Naive thymus-derived CD4-positive, alpha-beta T cell (primary cell): ENCODE measurements at regions not wholly inside any gene's neighbourhood (a gene's known extent, or its start where the extent isn't known, plus 50 kb on each side); places are given as distances from the start of the nearest gene placed in this dataset.
"Not testable (repeated sequence)": the region's sequence is repeated elsewhere in the genome, so short reads cannot be mapped to it uniquely, and the experiment has no call there.

ENCODE experiments used
- ATAC-seq: fragments of 150-1000 bp; cut with Tn5 transposase; 2 replicates; pipeline ENCODE4 v1.10.0; 2021; ENCODE audit warnings: mild to moderate bottlenecking, moderate library complexity
- CTCF ChIA-PET: fragments of 350-600 bp; sonication (Branson Sonifier 250); formaldehyde crosslinking; loops from one replicate; lab custom pipeline; 2021; ENCODE audit warnings: antibody characterized with exemption; lab: Charles Lee
- POLR2A ChIA-PET: fragments of 350-600 bp; sonication (Branson Sonifier 250); formaldehyde crosslinking; loops from one replicate; lab custom pipeline; 2021; ENCODE audit warnings: antibody characterized with exemption, inconsistent platforms; lab: Charles Lee
- DNase-seq, 9 donors: peaks; one replicate each; pipeline versions ENCODE4 v3.0.0 to v3.0.0-alpha.2; 2020 to 2022; ENCODE audit warnings: mixed read lengths in 1 of 9
- H3K27ac ChIP-seq: one replicate; pipeline ENCODE4 v1.7.0; 2013; ENCODE audit warnings: mild to moderate bottlenecking, low read depth, low read length, moderate library complexity
- H3K27me3 ChIP-seq, 2 donors: one replicate each; pipeline ENCODE4 v1.7.0; 2013; ENCODE audit warnings: low read length in 2 of 2, mild to moderate bottlenecking in 2 of 2, moderate library complexity in 2 of 2; ENCODE audit not compliant: control insufficient read depth in 2 of 2, insufficient read depth in 2 of 2
- H3K36me3 ChIP-seq, 3 experiments: 1 replicate in 2 of 3; 2 replicates in 1 of 3; pipeline ENCODE4 v1.7.0; 2013; ENCODE audit warnings: low read length in 3 of 3, mild to moderate bottlenecking in 3 of 3, moderate library complexity in 1 of 3; ENCODE audit not compliant: insufficient read depth in 3 of 3, control insufficient read depth in 2 of 3
- H3K4me1 ChIP-seq, 2 donors: one replicate each; pipeline ENCODE4 v1.7.0; 2013; ENCODE audit warnings: low read length in 2 of 2, mild to moderate bottlenecking in 2 of 2, moderate library complexity in 1 of 2; ENCODE audit not compliant: control insufficient read depth in 2 of 2, insufficient read depth in 2 of 2
- H3K4me3 ChIP-seq: 2 replicates; pipeline ENCODE4 v1.7.0; 2013; ENCODE audit warnings: mild to moderate bottlenecking, low read length
- H3K9me3 ChIP-seq, 3 experiments: 1 replicate in 2 of 3; 2 replicates in 1 of 3; pipeline ENCODE4 v1.7.0; 2013; ENCODE audit warnings: low read length in 3 of 3; ENCODE audit not compliant: control insufficient read depth in 2 of 3
- H3K27ac Mint-ChIP-seq, 9 donors: one replicate each; pipeline ENCODE4 v1.8.0; 2020 to 2022; ENCODE audit warnings: mixed read lengths in 9 of 9, mild to moderate bottlenecking in 8 of 9, moderate library complexity in 5 of 9, inconsistent platforms in 2 of 9
- H3K27me3 Mint-ChIP-seq, 5 donors: one replicate each; pipeline ENCODE4 v1.8.0; 2021 to 2022; ENCODE audit warnings: mixed read lengths in 5 of 5, mild to moderate bottlenecking in 1 of 5
- H3K36me3 Mint-ChIP-seq, 5 donors: one replicate each; pipeline ENCODE4 v1.8.0; 2020 to 2022; ENCODE audit warnings: mixed read lengths in 5 of 5, mild to moderate bottlenecking in 3 of 5, inconsistent platforms in 1 of 5
- H3K4me1 Mint-ChIP-seq, 7 donors: one replicate each; pipeline ENCODE4 v1.8.0; 2020 to 2022; ENCODE audit warnings: mixed read lengths in 7 of 7, mild to moderate bottlenecking in 3 of 7, inconsistent platforms in 1 of 7
- H3K4me3 Mint-ChIP-seq, 10 donors: one replicate each; pipeline ENCODE4 v1.8.0; 2020 to 2022; ENCODE audit warnings: mild to moderate bottlenecking in 10 of 10, mixed read lengths in 10 of 10, moderate library complexity in 6 of 10, inconsistent platforms in 2 of 10
- H3K9me3 Mint-ChIP-seq, 11 donors: one replicate each; pipeline ENCODE4 v1.8.0; 2020 to 2022; ENCODE audit warnings: mixed read lengths in 11 of 11, mild to moderate bottlenecking in 4 of 11, inconsistent platforms in 1 of 11, moderate library complexity in 1 of 11
- intact Hi-C, 2 donors: fragments of 100-400 bp; cut with micrococcal nuclease; formaldehyde crosslinking; loops; one replicate each; pipeline ENCODE4 v1.15.1; 2023

GRCh38 chr2:120513776-120514357, 167.9 kb downstream of the INHBB start:
- H3K36me3 Mint-ChIP-seq: peaks cover 0 to 4% (median 0%) of the 10 kb centered on the region in 5 donors
- H3K4me3 ChIP-seq: no peak overlapping the region
- intact Hi-C loops: no loop called here
- peaks cover 4 to 25% (median 6%) of the 10 kb centered on the region in 5 donors for H3K27me3 Mint-ChIP-seq
- ATAC-seq: no peak
- peaks cover 0 to 4% (median 0%) of the 10 kb centered on the region in 7 donors for H3K4me1 Mint-ChIP-seq
- H3K9me3 Mint-ChIP-seq: peaks cover 0 to 2% (median 0%) of the 10 kb centered on the region in 11 donors
- H3K27me3 ChIP-seq: peaks cover 0 to 3% of the 10 kb centered on the region in 2 donors
- no peaks in the 10 kb centered on the region for H3K36me3 ChIP-seq
- H3K27ac Mint-ChIP-seq: no peak overlapping the region
- H3K4me3 Mint-ChIP-seq: no peak overlapping the region
- no peaks in the 10 kb centered on the region for H3K9me3 ChIP-seq
- no peaks in the 10 kb centered on the region for H3K4me1 ChIP-seq
- no peak for DNase-seq
- POLR2A ChIA-PET: no interaction called here
- H3K27ac ChIP-seq: no peak overlapping the region
- CTCF ChIA-PET: no interaction called here

GRCh38 chr2:120514521-120514920, 168.6 kb downstream of the INHBB start:
- no peaks in the 10 kb centered on the region for H3K9me3 Mint-ChIP-seq
- H3K36me3 Mint-ChIP-seq: peaks cover 0 to 4% (median 0%) of the 10 kb centered on the region in 5 donors
- intact Hi-C loops: no loop called here
- no peaks in the 10 kb centered on the region for H3K36me3 ChIP-seq
- no peak overlapping the region for H3K27ac ChIP-seq
- POLR2A ChIA-PET: no interaction called here
- no peak overlapping the region for H3K27ac Mint-ChIP-seq
- CTCF ChIA-PET: no interaction called here
- H3K4me1 Mint-ChIP-seq: peaks cover 0 to 4% (median 0%) of the 10 kb centered on the region in 7 donors
- peaks cover 4 to 25% (median 6%) of the 10 kb centered on the region in 5 donors for H3K27me3 Mint-ChIP-seq
- peaks cover 0 to 3% of the 10 kb centered on the region in 2 donors for H3K27me3 ChIP-seq
- H3K4me1 ChIP-seq: no peaks in the 10 kb centered on the region
- ATAC-seq (no peak), DNase-seq (no peak)
- no peak overlapping the region for H3K4me3 Mint-ChIP-seq
- H3K4me3 ChIP-seq: no peak overlapping the region
- no peaks in the 10 kb centered on the region for H3K9me3 ChIP-seq

- H3K27me3 ChIP-seq, POLR2A ChIA-PET, DNase-seq, H3K9me3 Mint-ChIP-seq, ATAC-seq, H3K27ac Mint-ChIP-seq, H3K36me3 Mint-ChIP-seq, CTCF ChIA-PET, H3K4me3 Mint-ChIP-seq, H3K4me3 ChIP-seq, H3K36me3 ChIP-seq, H3K9me3 ChIP-seq, intact Hi-C loops, H3K27ac ChIP-seq, H3K4me1 Mint-ChIP-seq, H3K4me1 ChIP-seq: not testable (repeated sequence)
- peaks cover 4 to 25% (median 6%) of the 10 kb centered on the region in 5 donors for H3K27me3 Mint-ChIP-seq
Observed at GRCh38 chr2:120515066-120515758, 169.3 kb downstream of the INHBB start.

GRCh38 chr2:120515759-120516678, 170.1 kb downstream of the INHBB start:
- DNase-seq (no peak), ATAC-seq (no peak)
- Mint-ChIP-seq H3K4me1 (peaks cover 0 to 4% (median 0%) of the 10 kb centered on the region in 7 donors), H3K9me3 (peaks cover 0 to 4% (median 0%) of the 10 kb centered on the region in 11 donors), H3K4me3 (no peak overlapping the region), H3K36me3 (peaks cover 0 to 4% (median 0%) of the 10 kb centered on the region in 5 donors), H3K27me3 (peaks cover 4 to 25% (median 6%) of the 10 kb centered on the region in 5 donors), H3K27ac (no peak overlapping the region)
- POLR2A ChIA-PET: no interaction called here
- H3K4me3 ChIP-seq: no peak overlapping the region
- H3K27ac ChIP-seq: no peak overlapping the region
- no peaks in the 10 kb centered on the region for H3K4me1 ChIP-seq
- CTCF ChIA-PET: no interaction called here
- intact Hi-C loops: no loop called here
- H3K27me3 ChIP-seq: peaks cover 0 to 3% of the 10 kb centered on the region in 2 donors
- H3K9me3 ChIP-seq: no peaks in the 10 kb centered on the region
- H3K36me3 ChIP-seq: no peaks in the 10 kb centered on the region

GRCh38 chr2:120516679-120517314, 170.9 kb downstream of the INHBB start:
- H3K36me3 ChIP-seq: no peaks in the 10 kb centered on the region
- no peaks in the 10 kb centered on the region for H3K9me3 ChIP-seq
- DNase-seq (no peak), ATAC-seq (no peak)
- intact Hi-C loops: no loop called here
- H3K9me3 Mint-ChIP-seq: peaks cover 0 to 4% (median 0%) of the 10 kb centered on the region in 11 donors
- H3K27me3 ChIP-seq: peaks cover 0 to 3% of the 10 kb centered on the region in 2 donors
- no peak overlapping the region for H3K4me3 ChIP-seq
- H3K4me1 ChIP-seq: no peaks in the 10 kb centered on the region
- H3K36me3 Mint-ChIP-seq: peaks cover 0 to 4% (median 0%) of the 10 kb centered on the region in 5 donors
- no peak overlapping the region for H3K4me3 Mint-ChIP-seq
- no peak overlapping the region for H3K27ac ChIP-seq
- H3K4me1 Mint-ChIP-seq: peaks cover 0 to 4% (median 0%) of the 10 kb centered on the region in 7 donors
- no peak overlapping the region for H3K27ac Mint-ChIP-seq
- H3K27me3 Mint-ChIP-seq: peaks cover 4 to 32% (median 11%) of the 10 kb centered on the region in 5 donors
- CTCF ChIA-PET: no interaction called here
- POLR2A ChIA-PET: no interaction called here

GRCh38 chr2:120517751-120518469, 172.0 kb downstream of the INHBB start:
- no peak for DNase-seq
- intact Hi-C loops: no loop called here
- POLR2A ChIA-PET: no interaction called here
- CTCF ChIA-PET: no interaction called here
- peaks cover 0 to 4% (median 0%) of the 10 kb centered on the region in 5 donors for H3K36me3 Mint-ChIP-seq
- peaks cover 0 to 4% (median 0%) of the 10 kb centered on the region in 7 donors for H3K4me1 Mint-ChIP-seq
- no peak overlapping the region for H3K27ac Mint-ChIP-seq
- Histone ChIP-seq H3K27me3 (peaks cover 0 to 3% of the 10 kb centered on the region in 2 donors), H3K27ac (no peak overlapping the region), H3K9me3 (no peaks in the 10 kb centered on the region), H3K36me3 (no peaks in the 10 kb centered on the region), H3K4me3 (no peak overlapping the region), H3K4me1 (no peaks in the 10 kb centered on the region)
- no peak overlapping the region for H3K4me3 Mint-ChIP-seq
- ATAC-seq: no peak
- peaks cover 0 to 4% (median 0%) of the 10 kb centered on the region in 11 donors for H3K9me3 Mint-ChIP-seq
- peaks cover 5 to 39% (median 16%) of the 10 kb centered on the region in 5 donors for H3K27me3 Mint-ChIP-seq
